Gastroesophageal sphincter (tissue), 4 donors: ENCODE measurements at regions not wholly inside any gene's neighbourhood (a gene's known extent, or its start where the extent isn't known, plus 50 kb on each side); places are given as distances from the start of the nearest gene placed in this dataset.

Source experiments
- ATAC-seq: fragments of 150-250 bp; one replicate; pipeline ENCODE4 v1.9.1; 2016; ENCODE audit warnings: mild to moderate bottlenecking, moderate library complexity
- H3K27ac ChIP-seq, 4 donors: fragments of 200-600 bp; sonication (generic) in 3 of 4; 1 replicate in 3 of 4; 2 replicates in 1 of 4; pipeline ENCODE4 v1.5.1; 2016 to 2019
- H3K27me3 ChIP-seq: fragments of 200-600 bp; sonication (generic); one replicate; pipeline ENCODE4 v1.5.1; 2019
- H3K36me3 ChIP-seq, 2 donors: fragments of 200-600 bp; sonication (generic); one replicate each; pipeline ENCODE4 v1.5.1; 2019; ENCODE audit warnings: control low read depth in 1 of 2
- H3K4me1 ChIP-seq, 3 donors: fragments of 200-600 bp; sonication (generic); 1 replicate in 2 of 3; 2 replicates in 1 of 3; pipeline ENCODE4 v1.5.1; 2016 to 2019; ENCODE audit warnings: control low read depth in 2 of 3
- H3K4me3 ChIP-seq, 2 donors: fragments of 200-600 bp; sonication (generic); one replicate each; pipeline ENCODE4 v1.5.1; 2019; ENCODE audit warnings: mild to moderate bottlenecking in 1 of 2, moderate library complexity in 1 of 2
- H3K9me3 ChIP-seq, 3 donors: fragments of 200-600 bp; sonication (generic); one replicate each; pipeline ENCODE4 v1.5.1; 2017 to 2019; ENCODE audit warnings: control low read depth in 2 of 3
- EP300 ChIP-seq: sonication (generic); formaldehyde crosslinking; IDR thresholded peaks from one replicate; pipeline ENCODE4 v1.6.1; 2017; ENCODE audit warnings: antibody characterized with exemption, mild to moderate bottlenecking
- POLR2A ChIP-seq, 2 donors: fragments of 450-650 bp; IDR thresholded peaks; one replicate each; pipeline ENCODE4 v1.6.1; 2017; ENCODE audit warnings: antibody characterized with exemption in 2 of 2, mild to moderate bottlenecking in 2 of 2, moderate library complexity in 1 of 2
- POLR2AphosphoS5 ChIP-seq: sonication (generic); formaldehyde crosslinking; IDR thresholded peaks from one replicate; pipeline ENCODE4 v1.6.1; 2017; ENCODE audit warnings: antibody characterized with exemption
- WGBS, 2 donors: methylation state at CpG; one replicate each; pipeline ENCODE4 v1.1.5; 2018; ENCODE audit warnings: low coverage in 1 of 2; 5-methylcytosine and 5-hydroxymethylcytosine counted together
- TF ChIP-seq, protein P1 (sequence below), 4 experiments: fragments of 200-600 bp in 2 of 4; fragments of 450-650 bp in 2 of 4; sonication (generic) in 1 of 4; IDR thresholded peaks; one replicate each; pipeline ENCODE4 v1.5.1; 2017 to 2019; ENCODE audit warnings: antibody characterized with exemption in 4 of 4, mild to moderate bottlenecking in 2 of 4, moderate library complexity in 2 of 4

DNA sequence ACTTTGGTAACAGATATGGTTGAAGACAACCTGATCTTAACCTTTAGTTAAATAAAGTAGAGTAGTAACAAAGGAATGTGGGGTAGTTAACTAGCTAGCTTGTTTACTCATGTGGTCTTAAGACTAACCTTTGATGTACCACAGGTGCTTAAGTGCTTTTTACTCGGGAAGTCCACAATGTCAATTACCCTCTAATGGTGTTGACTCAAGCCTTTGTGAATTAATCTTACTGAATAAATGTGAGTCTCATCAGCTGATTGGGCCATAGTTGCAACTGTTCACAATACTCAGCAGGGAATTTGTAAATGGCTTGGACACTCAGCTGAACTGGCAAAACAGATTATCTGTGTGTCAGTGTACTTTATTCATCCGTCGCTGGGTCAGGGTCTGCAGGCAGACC, 119.0 kb upstream of the UGT8 start:
- 46 to 70% methylated on average over 1 to 3 of the region's 3 CpGs for WGBS, 2 donors
- Histone ChIP-seq H3K4me3 (no peak overlapping the region), H3K9me3 (peaks cover 0 to 8% (median 0%) of the 10 kb centered on the region in 3 donors), H3K36me3 (no peaks in the 10 kb centered on the region), H3K27me3 (no peaks in the 10 kb centered on the region), H3K27ac (no peak overlapping the region), H3K4me1 (no peaks in the 10 kb centered on the region)
- no peak for TF ChIP-seq POLR2A (IDR thresholded peaks at IDR 0.05)
- TF ChIP-seq, protein P1, sequence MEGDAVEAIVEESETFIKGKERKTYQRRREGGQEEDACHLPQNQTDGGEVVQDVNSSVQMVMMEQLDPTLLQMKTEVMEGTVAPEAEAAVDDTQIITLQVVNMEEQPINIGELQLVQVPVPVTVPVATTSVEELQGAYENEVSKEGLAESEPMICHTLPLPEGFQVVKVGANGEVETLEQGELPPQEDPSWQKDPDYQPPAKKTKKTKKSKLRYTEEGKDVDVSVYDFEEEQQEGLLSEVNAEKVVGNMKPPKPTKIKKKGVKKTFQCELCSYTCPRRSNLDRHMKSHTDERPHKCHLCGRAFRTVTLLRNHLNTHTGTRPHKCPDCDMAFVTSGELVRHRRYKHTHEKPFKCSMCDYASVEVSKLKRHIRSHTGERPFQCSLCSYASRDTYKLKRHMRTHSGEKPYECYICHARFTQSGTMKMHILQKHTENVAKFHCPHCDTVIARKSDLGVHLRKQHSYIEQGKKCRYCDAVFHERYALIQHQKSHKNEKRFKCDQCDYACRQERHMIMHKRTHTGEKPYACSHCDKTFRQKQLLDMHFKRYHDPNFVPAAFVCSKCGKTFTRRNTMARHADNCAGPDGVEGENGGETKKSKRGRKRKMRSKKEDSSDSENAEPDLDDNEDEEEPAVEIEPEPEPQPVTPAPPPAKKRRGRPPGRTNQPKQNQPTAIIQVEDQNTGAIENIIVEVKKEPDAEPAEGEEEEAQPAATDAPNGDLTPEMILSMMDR (IDR thresholded peaks at IDR 0.05) = no peak
- no peak for TF ChIP-seq POLR2AphosphoS5
- TF ChIP-seq EP300 = no peak
- no peak for ATAC-seq

DNA sequence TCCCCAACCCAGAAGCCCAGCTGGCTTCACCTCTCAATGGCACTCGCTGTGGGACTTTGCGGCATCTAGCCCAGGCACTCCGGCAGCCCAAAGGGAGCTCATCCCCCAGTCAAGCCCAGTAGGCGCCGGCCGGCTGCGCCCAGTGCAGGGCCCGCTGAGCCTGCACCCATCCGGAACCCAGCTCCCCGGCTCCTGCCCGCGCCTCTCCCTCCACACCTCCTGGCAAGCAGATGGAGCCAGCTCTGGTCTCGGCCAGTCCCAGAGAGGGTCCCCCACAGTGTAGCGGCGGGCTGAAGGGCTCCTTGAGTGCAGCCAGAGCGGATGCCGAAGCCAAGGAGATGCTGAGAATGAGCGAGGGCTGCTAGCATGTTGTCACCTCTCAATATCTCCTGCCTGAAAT, 116.8 kb upstream of the UGT8 start:
- no peak overlapping the region for H3K27ac ChIP-seq
- H3K36me3 ChIP-seq = no peaks in the 10 kb centered on the region
- TF ChIP-seq POLR2A (IDR thresholded peaks at IDR 0.05) (no peak), POLR2AphosphoS5 (no peak), EP300 (no peak)
- TF ChIP-seq, protein P1 (IDR thresholded peaks at IDR 0.05) = no peak
- H3K4me3 ChIP-seq = no peak overlapping the region
- no peaks in the 10 kb centered on the region for H3K27me3 ChIP-seq
- no peaks in the 10 kb centered on the region for H3K4me1 ChIP-seq
- peaks cover 0 to 8% (median 0%) of the 10 kb centered on the region in 3 donors for H3K9me3 ChIP-seq
- no peak for ATAC-seq
- no CpG with 5 or more reads among the region's 18 CpGs for WGBS, 2 donors

DNA sequence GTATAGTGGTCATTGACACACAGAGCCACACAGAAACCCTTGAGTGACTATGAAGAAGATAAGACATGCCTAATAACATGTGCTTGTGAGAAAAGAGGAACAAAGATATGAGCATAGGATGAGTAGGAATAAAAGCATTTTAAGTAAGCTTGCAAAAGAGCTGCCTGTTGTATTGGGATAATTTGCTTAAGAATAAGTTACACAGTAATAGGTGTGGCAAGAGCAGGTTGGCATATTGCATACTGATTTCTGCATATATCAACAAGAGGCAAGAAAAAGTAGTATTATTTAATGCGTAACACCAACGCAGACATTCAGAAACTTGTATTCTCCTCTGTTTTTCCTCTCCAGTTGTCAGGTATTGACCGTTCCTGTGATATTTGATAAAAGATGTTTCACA, 111.5 kb upstream of the UGT8 start:
- WGBS, 2 donors = 93 to 94% methylated on average over 3 of the region's 3 CpGs
- no peak for ATAC-seq
- H3K4me3 ChIP-seq = no peak overlapping the region
- H3K27ac ChIP-seq = no peak overlapping the region
- TF ChIP-seq POLR2A (IDR thresholded peaks at IDR 0.05) (no peak), EP300 (no peak), POLR2AphosphoS5 (no peak)
- TF ChIP-seq, protein P1 (IDR thresholded peaks at IDR 0.05) = no peak
- no peaks in the 10 kb centered on the region for H3K36me3 ChIP-seq
- H3K27me3 ChIP-seq = no peaks in the 10 kb centered on the region
- peaks cover 0 to under 1% (median 0%) of the 10 kb centered on the region in 3 donors for H3K9me3 ChIP-seq
- no peaks in the 10 kb centered on the region for H3K4me1 ChIP-seq

DNA sequence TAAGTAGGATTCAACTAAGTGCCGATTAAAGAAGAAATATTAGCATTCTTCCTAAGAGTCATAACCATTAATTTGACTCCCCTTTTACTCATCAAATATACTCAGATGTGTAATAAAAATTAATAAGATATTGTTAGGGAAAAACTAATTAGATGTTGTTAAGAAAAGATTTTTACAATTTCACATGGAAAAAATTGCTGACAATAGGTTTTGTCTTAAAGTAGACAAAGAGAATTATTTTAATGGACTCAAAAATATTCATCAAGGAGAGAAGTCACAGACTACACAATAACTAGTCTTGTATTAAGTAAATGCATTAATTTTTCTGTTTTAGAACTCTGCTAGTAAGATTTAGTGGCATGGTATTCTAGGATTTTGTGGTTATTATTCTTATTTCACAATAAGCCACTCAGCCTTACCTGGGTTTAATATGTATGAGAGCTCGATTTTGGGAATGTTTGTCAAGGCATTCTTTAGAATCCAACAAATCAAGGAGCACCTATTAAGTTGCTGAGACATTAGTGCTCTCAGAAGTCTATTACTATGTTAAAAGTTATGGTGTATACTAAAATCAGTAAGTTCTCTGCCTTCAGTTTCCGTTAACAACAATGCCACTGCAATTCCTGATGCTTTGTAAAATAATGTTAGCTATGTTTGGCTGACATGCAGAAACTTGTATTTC, 110.2 kb upstream of the UGT8 start:
- Histone ChIP-seq H3K9me3 (no peaks in the 10 kb centered on the region), H3K27ac (no peak overlapping the region), H3K27me3 (no peaks in the 10 kb centered on the region), H3K4me3 (no peak overlapping the region), H3K4me1 (no peaks in the 10 kb centered on the region), H3K36me3 (no peaks in the 10 kb centered on the region)
- TF ChIP-seq POLR2A (IDR thresholded peaks at IDR 0.05) (no peak), EP300 (no peak), POLR2AphosphoS5 (no peak)
- TF ChIP-seq, protein P1 (IDR thresholded peaks at IDR 0.05) = no peak
- 73 to 78% methylated on average over 3 of the region's 3 CpGs for WGBS, 2 donors
- ATAC-seq = no peak

DNA sequence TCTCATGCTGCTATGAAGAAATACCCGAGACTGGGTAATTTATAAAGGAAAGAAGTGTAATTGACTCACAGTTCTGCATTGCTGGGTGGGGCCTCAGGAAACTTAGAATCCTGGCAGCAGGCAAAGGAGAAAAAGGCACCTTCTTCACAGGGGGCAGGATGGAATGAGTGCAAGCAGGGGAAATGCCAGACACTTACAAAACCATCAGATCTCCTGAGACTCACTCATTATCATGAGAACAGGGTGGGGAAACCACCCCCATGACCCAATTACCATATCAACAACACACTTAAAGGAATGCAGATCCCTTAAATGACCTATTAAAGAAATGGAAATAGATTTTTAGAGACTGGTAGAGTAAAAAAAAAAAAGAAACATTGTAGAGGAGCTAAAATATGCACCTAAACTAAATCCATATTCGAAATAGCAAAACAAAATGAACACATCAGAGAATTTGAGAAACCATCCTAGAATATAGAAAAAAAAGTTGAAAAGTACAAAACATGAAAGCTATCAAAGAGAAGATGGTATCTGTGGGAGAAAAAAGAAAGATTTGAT, 104.3 kb upstream of the UGT8 start:
- TF ChIP-seq POLR2AphosphoS5 = no peak
- H3K9me3 ChIP-seq = no peaks in the 10 kb centered on the region
- no peak overlapping the region for H3K4me3 ChIP-seq
- no peaks in the 10 kb centered on the region for H3K27me3 ChIP-seq
- WGBS, 2 donors = 53 to 78% methylated on average over 1 to 2 of the region's 2 CpGs
- H3K27ac ChIP-seq = no peak overlapping the region
- H3K36me3 ChIP-seq = no peaks in the 10 kb centered on the region
- no peaks in the 10 kb centered on the region for H3K4me1 ChIP-seq
- no peak for ATAC-seq
